H1 (cell line): ENCODE measurements at regions not wholly inside any gene's neighbourhood (a gene's known extent, or its start where the extent isn't known, plus 50 kb on each side); places are given as distances from the start of the nearest gene placed in this dataset.

Experiments used
- CHD7 ChIP-seq: fragments of 300-600 bp; sonication (generic); IDR thresholded peaks from 2 replicates; pipeline ENCODE4 v1.7.1; 2012; ENCODE audit warnings: low read length, moderate library complexity, mild to moderate bottlenecking, inconsistent platforms; ENCODE audit not compliant: insufficient replicate concordance
- CREB1 ChIP-seq: IDR thresholded peaks from 2 replicates; pipeline ENCODE4 v1.6.1; 2012; ENCODE audit warnings: inconsistent platforms
- MAFK ChIP-seq: IDR thresholded peaks from 2 replicates; pipeline ENCODE4 v1.6.1; 2012; ENCODE audit warnings: low read depth, mild to moderate bottlenecking, improper control_type of control experiment, low read length
- SIN3A ChIP-seq, 2 experiments: IDR thresholded peaks in 1 of 2; conservative IDR thresholded peaks in 1 of 2; 2 replicates each; pipeline ENCODE4 v1.6.1; 2011 to 2012; ENCODE audit warnings: low read length in 2 of 2, improper control_type of control experiment in 1 of 2, low read depth in 1 of 2, mild to moderate bottlenecking in 1 of 2

GRCh38 chr4:23353200-23353599, 536.6 kb downstream of the PPARGC1A start (continued):
- TF ChIP-seq CHD7, result no peak
- no peak for TF ChIP-seq SIN3A (conservative IDR thresholded peaks at IDR 0.05 in 1 of 2, IDR thresholded peaks at IDR 0.05 in 1 of 2; ENCODE audit: low read depth in 1 of 2, low read length in 2 of 2)
- TF ChIP-seq CREB1, result no peak
- TF ChIP-seq MAFK, result no peak
